GM12874 (cell line): ENCODE measurements at regions not wholly inside any gene's neighbourhood (a gene's known extent, or its start where the extent isn't known, plus 50 kb on each side); places are given as distances from the start of the nearest gene placed in this dataset.

ENCODE experiments used
- TF ChIP-seq, protein P1 (sequence below): IDR thresholded peaks from 2 replicates; pipeline ENCODE4 v1.5.1; 2011; ENCODE audit warnings: low read depth, mild to moderate bottlenecking, control low read depth, low read length, moderate library complexity; ENCODE audit not compliant: insufficient read depth

GRCh38 chr20:59434960-59435359, 134.5 kb downstream of the EDN3 start:
- TF ChIP-seq, protein P1, sequence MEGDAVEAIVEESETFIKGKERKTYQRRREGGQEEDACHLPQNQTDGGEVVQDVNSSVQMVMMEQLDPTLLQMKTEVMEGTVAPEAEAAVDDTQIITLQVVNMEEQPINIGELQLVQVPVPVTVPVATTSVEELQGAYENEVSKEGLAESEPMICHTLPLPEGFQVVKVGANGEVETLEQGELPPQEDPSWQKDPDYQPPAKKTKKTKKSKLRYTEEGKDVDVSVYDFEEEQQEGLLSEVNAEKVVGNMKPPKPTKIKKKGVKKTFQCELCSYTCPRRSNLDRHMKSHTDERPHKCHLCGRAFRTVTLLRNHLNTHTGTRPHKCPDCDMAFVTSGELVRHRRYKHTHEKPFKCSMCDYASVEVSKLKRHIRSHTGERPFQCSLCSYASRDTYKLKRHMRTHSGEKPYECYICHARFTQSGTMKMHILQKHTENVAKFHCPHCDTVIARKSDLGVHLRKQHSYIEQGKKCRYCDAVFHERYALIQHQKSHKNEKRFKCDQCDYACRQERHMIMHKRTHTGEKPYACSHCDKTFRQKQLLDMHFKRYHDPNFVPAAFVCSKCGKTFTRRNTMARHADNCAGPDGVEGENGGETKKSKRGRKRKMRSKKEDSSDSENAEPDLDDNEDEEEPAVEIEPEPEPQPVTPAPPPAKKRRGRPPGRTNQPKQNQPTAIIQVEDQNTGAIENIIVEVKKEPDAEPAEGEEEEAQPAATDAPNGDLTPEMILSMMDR = no peak

DNA sequence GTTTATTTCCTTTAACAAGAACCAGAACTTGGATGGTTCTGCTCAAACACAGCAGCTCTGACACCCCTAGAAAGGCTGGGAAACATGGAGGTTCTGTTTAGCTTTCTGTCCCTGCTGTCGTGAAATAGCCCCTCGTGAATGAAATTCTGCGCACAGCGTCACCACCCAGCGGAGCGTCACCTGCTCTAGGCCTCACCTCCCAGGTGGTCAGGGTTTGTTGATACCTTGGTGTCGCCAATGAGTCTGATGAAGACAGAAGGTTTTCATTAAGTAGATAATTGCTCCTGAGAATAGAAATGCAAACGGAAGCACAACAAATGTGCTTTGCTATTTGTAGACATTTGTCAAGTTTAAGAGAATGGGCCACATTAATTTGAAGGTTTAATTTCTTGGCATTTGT, 135.1 kb downstream of the EDN3 start:
- TF ChIP-seq, protein P1 = no peak

- TF ChIP-seq, protein P1 = no peak
Measured at GRCh38 chr20:59437601-59438031, 137.2 kb downstream of the EDN3 start.

DNA sequence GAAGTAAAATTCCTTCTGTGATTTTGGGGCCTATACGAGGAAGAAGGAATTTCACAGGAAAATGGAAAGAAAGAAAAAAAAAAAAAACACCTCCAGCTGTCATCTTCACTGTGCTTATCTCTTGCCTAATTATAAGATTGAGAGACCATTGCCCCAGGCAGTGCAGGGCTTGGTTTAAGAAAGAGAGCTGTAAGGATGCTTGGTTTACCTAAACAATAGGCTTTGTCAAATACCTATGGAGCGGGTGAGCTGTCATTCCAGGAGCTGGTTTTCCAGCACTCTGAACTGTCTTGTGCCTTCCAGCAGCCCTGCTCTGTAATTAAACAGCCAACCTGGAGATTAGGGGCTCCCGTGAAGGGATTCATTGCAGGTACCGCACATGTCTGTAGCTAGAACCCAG, 137.8 kb downstream of the EDN3 start:
- TF ChIP-seq, protein P1 = no peak

GRCh38 chr20:59439243-59439642, 138.8 kb downstream of the EDN3 start:
- TF ChIP-seq, protein P1 = peak; percentile 19; the same call in 1 of the 2 replicates

GRCh38 chr20:59441306-59441705, 140.9 kb downstream of the EDN3 start:
- TF ChIP-seq, protein P1 = no peak

- TF ChIP-seq, protein P1 = no peak
Measured at GRCh38 chr20:59441860-59442810, 141.7 kb downstream of the EDN3 start.
